RWPE1 (cell line): ENCODE measurements at regions not wholly inside any gene's neighbourhood (a gene's known extent, or its start where the extent isn't known, plus 50 kb on each side); places are given as distances from the start of the nearest gene placed in this dataset.

Experiments used
- CTCF ChIA-PET: fragments of 350-600 bp; sonication (Branson Sonifier 250); formaldehyde crosslinking; extraction: SDS; loops from one replicate; lab custom pipeline; 2021; lab: Yijun Ruan, JAX
- POLR2A ChIA-PET: fragments of 400-600 bp; formaldehyde crosslinking; extraction: SDS; loops from one replicate; lab custom pipeline; 2020; ENCODE audit warnings: antibody characterized with exemption; ENCODE audit not compliant: low non-redundant PET; lab: Yijun Ruan, JAX
- DNase-seq: peaks from one replicate; pipeline ENCODE4 v3.0.0; 2012; ENCODE audit warnings: low spot score
- H3K27ac ChIP-seq: fragments of 450-650 bp; 2 replicates; pipeline ENCODE4 v1.5.1; 2017
- CTCF ChIP-seq: fragments of 450-650 bp; conservative IDR thresholded peaks from 2 replicates; pipeline ENCODE4 v1.5.1; 2017; ENCODE audit warnings: low read depth, mild to moderate bottlenecking

GRCh38 chr12:32043928-32044549 is 62.6 kb upstream of the BICD1 start:
- ChIA-PET CTCF (no interaction called here), POLR2A (no interaction called here)
- no peak for TF ChIP-seq CTCF
- no peak for DNase-seq
- no peak overlapping the region for H3K27ac ChIP-seq

GRCh38 chr12:32047357-32048212 is 59.1 kb upstream of the BICD1 start:
- ChIA-PET POLR2A (no interaction called here), CTCF (no interaction called here)
- no peak for DNase-seq
- TF ChIP-seq CTCF = no peak
- no peak overlapping the region for H3K27ac ChIP-seq

- DNase-seq = no peak
- ChIA-PET CTCF (no interaction called here), POLR2A (no interaction called here)
- H3K27ac ChIP-seq = no peak overlapping the region
- TF ChIP-seq CTCF = no peak
These were observed 57.9 kb upstream of the BICD1 start for GRCh38 chr12:32048791-32049190.

DNA sequence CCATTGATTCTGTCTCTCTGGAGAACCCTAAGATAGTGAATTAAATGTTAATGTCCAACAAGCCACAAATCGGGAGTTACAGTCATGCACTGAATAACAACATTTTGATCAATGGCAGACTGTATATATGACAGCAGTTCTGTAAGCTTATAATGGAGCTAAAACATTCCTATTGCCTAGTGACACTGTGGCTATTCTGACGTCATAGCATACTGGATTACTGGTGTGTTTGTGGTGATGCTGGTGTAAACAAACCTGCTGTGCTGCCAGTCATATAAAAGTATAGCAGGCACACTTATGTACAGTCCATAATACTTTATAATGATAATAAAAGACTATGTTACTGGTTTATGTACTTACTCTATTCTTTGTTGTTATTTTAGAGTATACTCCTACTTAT is 56.7 kb upstream of the BICD1 start:
- ChIA-PET POLR2A (no interaction called here), CTCF (no interaction called here)
- DNase-seq = no peak
- TF ChIP-seq CTCF = no peak
- no peak overlapping the region for H3K27ac ChIP-seq

DNA sequence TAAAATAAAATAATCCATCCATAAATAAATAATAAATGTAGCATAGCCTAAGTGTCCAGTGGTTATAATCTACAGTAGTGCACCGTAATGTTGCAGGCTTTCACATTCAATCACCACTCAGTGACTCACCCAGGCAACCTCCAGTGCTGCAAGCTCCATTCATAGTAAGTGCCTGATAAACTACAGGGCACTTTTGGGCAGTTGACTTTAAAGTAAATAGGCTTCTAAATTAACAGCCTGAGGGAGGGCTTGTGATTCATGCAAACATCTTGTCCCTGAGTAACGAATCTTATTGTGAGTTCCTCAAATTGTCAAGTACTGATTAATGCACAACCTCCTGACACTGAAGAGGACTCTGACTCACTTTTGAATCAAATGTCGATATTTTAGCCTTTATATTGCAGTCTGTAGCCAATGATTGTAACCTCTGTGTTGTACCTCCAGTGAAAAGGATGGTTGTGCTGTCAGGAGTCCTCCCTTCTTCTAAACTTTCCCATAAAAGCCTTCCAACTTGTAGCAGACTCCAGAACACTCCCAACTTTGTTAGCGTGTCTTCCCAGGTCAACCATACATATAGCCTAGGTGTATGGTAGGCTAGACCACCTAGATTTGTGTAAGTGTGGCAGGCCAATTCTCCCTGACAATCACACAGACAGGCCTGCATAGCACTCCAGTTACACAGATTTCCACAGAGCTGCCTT is 55.0 kb upstream of the BICD1 start:
- ChIA-PET POLR2A (no interaction called here), CTCF (no interaction called here)
- no peak for TF ChIP-seq CTCF
- peak; percentile 83 for DNase-seq
- peak overlapping the region; percentile 58 for H3K27ac ChIP-seq

GRCh38 chr12:32052212-32052713 is 54.4 kb upstream of the BICD1 start:
- no peak overlapping the region for H3K27ac ChIP-seq
- DNase-seq = no peak
- ChIA-PET CTCF (no interaction called here), POLR2A (no interaction called here)
- TF ChIP-seq CTCF = no peak
